Activated CD4-positive, alpha-beta T cell treated with anti-CD3 and anti-CD28 coated beads, Interleukin-2, amount 50 U/mL, for 24 hours (primary cell): ENCODE measurements at regions not wholly inside any gene's neighbourhood (a gene's known extent, or its start where the extent isn't known, plus 50 kb on each side); places are given as distances from the start of the nearest gene placed in this dataset.
"Not testable (repeated sequence)": the region's sequence is repeated elsewhere in the genome, so short reads cannot be mapped to it uniquely, and the experiment has no call there.

Experiments
- DNase-seq, 2 donors: peaks; one replicate each; pipeline ENCODE4 v3.0.0-alpha.2; 2020; ENCODE audit warnings: low read depth in 1 of 2, low spot score in 1 of 2

DNA sequence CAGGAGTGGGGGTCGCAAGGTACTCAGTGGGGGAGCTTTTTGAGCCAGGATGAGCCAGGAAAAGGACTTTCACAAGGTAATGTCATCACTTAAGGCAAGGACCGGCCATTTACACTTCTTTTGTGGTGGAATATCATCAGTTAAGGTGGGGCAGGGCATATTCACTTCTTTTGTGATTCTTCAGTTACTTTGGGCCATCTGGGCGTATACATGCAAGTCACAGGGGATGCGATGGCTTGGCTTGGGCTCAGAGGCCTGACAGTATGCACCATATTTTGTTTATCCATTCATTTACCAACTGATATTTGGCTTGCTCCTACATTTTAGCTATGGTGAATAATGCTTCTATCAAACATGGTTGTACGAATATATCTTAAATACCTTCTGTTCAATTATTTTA is 1728.1 kb upstream of the AGA start:
- not testable (repeated sequence) for DNase-seq

DNA sequence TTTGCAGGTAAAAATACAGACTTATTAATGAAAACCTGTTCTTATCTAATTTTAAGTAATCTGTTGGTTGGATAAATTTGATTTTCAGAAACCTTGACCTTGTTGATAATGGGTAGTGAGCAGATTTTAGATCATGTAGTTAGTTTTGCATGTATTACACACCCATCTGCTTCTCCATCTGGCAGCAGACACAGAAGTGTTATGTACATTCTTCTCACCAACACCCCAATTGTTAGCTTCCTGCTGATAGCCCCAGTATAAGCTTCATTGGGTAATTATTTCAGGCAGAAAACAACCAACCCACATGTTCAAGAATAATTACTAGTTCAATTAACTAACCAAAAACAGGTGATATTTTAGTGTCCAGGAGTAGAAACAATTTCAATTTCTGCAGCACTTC is 1740.5 kb upstream of the AGA start:
- DNase-seq = no peak

DNA sequence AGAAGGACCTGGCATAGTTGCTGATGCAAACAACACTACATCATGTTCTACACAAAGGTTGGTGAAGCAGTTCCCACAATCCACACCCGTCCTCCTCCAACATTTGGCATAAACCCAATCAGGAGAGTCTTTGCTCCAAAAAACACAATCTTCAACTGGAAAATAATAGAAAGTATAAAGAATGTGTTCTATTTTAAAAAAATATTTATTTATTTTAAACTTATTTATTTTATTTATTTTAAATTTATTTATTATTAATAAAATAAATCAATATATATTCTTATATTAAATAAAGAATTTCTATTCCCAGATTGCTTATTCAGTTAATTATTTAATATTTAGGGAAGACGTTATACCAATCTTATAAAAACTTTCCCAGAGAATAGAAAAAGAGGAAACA is 1753.7 kb upstream of the AGA start:
- DNase-seq = no peak

DNA sequence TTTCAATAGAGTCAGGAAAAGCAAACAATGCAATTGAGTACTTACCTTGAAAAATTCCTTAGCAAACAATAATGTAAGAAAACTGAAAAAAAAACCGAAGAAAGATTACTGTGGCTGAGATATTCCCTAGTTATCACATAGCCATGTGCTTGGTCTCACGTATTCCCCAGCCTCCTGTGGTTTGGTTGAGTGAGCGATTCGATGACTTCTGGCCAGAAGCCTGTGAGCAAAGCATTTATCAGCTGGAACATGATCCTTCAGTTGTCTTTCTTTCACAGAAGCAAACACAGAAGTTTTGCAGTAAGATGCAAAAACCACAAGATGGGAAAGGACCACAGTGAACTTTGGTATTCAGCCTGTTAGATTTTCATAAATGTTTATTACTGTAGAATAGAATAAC is 1754.3 kb upstream of the AGA start:
- DNase-seq = no peak

DNA sequence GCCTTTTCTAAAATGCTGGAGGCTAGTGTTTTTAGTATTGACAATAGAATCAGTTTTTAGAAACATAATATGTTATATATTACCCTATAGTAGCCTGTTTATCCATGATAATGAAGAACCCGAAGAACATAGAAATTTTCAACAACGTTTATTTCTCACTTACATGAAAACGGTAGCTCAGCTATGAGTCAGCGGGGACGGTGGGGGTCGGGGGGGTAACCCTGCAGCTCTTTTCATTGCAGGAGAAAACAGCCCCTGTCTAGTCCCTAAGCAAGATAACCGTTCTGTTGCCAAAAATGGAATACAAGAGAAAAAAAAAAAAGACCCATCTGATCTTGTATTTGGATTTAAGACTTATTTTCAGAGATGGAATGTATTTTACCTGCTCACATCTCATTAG is 1758.4 kb upstream of the AGA start:
- DNase-seq = no peak

DNA sequence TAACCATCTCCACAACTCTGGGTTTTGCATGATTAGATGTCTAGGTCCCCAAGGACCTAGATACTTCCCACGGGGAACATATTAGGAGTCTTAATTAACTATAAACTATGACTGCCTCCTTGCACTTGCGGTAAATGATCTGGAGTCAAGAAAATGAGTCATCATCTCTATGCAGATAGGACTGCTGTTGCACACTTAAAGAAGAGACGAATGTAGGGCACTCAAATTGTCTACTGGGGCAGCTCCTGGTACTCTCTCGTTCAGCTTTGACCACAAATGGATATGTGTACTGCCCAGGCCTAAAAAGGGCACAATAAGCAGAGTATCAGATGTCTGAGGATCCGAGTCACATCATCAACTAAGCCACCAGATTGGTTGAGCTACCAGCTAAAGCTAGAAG is 1783.4 kb upstream of the AGA start:
- no peak for DNase-seq

DNA sequence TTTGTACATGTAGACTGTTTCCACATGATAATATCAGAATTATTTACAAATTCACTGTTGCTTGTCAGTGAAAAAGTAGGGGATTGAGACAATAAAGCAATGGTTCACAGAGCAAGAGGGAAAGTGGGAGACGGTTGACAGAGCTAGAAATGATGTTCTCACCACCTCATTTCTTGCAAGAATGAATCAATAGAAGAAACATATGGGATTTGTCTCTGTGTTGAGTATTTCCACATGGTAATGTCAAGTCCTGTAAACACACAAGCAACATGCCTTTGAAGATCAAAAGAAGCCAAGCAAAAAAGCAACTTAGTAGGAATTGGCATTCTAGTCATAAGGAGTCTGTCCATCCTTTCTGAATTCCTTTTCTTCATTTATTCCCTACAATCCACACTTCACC is 1806.6 kb upstream of the AGA start:
- no peak for DNase-seq

DNA sequence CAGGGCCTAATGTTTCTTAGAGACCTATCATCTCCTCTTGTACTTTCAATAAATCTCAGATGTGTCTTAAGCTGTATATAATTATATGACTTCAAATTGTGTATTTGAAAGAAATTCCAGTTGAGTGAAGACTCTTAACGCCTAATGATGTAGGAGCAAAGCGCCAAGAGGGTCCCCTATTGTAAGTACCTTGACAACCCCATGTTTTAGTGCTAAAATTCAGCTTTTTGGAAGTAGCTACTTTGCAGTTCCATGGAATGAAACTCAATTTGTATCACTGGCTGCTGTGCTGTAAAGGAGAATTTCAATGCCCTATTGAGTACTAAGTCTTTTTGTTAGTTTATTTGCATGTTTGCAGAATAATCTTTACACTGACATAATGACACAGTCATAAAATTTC is 1826.6 kb upstream of the AGA start:
- no peak for DNase-seq

DNA sequence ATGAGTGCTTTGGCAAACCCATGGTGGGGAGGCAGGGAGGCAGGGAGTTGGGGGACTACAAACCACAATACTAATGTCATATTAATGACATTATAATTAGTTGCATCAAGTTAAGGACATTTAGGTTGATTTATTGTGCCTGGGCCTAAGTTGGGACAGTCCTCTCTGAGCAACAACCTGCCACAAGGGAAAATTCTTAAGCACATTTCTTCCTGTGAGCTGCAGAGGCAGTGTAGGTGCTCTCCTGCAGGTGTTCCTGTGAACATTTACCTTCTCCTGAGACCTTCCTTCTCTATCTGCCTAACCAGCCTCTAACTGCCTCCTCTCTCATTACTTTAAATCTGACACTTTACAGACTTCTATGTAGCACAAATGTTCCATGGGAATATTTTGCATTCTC is 1830.0 kb upstream of the AGA start:
- DNase-seq = no peak

DNA sequence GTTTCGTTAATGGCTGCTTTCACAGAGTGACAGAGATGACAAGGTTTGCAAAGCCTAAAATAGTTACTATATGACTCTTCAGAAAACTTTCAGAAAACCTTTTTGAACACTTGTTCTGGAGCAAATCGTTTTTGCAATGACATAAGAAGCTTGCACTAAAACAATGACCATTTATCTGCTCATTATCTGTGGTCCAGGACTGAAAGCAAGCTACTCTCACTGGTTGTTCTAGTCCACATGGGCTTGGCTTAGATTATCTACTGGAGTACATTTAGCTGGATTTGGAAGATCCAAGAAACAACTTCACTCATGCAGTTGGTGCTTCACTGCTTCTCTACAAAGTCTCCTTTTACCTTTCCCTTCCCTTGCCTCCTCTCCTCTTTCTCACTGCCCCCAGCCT is 1836.4 kb upstream of the AGA start:
- no peak for DNase-seq

DNA sequence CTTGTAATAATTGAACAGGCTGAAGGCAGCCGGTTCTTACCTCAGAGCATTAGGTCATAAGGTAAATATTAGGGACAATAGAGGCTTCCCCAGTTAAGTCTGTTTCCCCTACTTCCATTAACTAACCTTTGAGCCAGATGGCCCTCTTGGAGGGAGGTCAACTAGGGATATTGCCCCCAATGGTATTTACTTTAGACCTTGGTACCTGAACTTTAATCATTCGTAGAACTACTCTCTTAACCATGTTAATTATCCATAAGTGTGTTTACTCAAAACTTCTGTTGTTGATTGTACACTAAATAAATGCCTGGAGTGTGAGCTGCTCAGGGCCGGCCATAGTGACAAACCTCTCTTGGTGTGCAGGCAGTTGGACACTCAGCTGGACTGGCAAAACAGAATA is 1843.5 kb upstream of the AGA start:
- DNase-seq = no peak

DNA sequence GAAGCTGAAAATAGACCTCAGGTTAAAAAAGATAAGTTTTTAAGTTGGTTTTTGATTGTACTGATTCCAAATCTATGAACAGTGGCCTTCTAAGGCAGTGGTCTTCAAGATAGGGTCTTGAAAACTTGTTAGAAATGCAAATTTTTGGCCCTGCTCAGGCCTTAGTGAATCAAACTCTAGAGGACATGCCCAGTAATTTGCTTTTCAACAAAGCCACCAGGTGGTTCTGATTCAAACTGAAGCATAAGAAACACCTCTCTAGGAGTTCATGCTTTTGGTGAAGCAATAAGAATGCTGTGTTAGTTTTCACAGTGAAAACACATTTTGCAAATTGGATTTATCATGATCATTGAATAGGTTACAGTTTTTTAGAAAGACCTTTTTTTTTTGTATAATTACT is 1849.4 kb upstream of the AGA start:
- no peak for DNase-seq

DNA sequence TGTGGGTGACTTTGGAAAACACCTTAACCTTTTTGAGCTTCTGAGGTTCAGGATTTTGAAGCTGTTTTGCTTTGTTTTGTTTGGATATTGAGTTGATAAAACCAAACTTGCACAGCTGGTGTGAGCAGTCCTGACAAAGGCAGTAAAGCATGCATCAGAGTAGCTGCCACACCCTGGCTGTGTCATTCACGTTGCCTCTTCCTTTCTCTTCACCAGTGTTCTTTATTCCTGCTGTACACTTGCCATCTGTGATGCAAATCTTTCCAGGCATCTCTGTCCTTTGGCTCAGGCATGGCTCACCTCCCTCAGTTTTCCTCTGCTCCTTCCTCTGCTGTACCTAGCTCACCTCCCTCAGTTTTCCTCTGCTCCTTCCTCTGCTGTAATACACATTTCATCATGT is 1850.2 kb upstream of the AGA start:
- no peak for DNase-seq

DNA sequence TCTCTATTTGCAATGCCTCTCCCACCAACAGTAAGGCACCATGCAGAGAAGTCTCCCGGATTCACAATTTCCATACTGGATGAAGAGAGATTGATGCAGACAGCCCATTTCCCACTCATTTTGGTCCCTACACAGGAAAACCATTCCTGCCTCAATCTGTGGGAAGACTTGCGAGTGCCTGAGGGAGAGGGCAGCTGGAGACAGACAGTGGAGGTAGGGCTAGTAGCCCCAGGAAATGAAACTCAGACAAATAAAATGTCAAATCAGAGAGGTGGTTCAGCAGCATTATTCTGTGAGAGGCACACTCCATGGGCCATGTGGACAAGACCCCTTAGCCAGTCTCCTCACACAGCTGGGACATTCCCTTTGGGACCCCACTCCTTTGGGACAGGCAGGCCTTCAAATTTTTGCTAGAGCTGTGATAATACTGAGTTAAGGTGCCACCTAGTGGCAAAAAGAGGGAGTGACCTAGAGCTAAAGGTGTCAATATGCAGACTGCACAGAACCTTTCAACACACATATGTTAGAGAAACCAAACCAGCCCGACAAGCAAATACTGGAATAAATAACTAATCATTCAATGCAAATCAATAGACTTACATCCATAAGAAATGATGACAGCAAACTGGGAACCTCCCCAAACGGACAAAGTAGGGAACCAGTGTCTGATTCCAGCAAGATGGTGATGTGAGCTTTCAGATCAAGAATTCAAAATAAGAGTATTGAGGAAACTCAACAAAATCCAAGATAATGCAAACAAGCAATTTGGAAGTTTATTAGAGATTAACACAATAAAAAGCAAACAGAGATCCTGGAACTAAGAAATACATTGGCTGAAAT is 1865.3 kb upstream of the AGA start:
- no peak for DNase-seq

DNA sequence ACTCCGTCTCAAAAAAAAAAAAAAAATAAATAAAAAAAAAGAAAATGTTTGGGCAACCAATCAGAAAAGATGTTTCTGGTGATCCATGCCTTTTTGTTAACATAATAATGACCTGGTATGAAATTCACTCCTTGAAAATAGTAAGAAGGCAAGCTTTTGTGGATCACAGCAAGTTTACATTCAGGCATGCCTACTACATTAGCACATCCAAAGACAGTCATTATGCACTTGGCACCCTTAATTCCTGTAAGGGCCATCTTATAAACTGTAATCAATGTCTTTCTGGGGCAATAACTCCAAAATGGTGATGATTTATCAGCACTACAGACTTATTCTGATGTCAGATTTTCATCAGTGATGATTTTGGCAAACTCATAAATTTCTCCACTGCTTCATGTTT is 1871.6 kb upstream of the AGA start:
- DNase-seq = no peak

DNA sequence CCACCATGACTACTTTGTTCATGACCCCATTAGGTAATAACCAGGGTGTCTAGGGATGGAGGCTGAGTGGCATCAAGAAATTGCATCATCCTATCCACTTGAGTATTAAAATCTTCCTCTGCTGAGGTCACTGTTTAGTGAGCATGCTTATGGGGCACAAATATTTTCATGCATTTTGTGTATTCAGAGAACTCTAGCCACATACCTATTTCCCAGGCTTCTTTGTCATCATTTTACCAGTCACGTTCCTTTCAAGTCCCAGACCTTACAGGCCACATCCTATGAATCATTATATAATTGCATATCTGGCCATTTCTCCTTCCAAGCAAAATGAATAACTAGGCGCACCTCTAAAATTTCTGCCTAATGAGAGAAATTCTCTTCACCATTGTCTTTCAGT is 1882.9 kb upstream of the AGA start:
- DNase-seq = no peak

DNA sequence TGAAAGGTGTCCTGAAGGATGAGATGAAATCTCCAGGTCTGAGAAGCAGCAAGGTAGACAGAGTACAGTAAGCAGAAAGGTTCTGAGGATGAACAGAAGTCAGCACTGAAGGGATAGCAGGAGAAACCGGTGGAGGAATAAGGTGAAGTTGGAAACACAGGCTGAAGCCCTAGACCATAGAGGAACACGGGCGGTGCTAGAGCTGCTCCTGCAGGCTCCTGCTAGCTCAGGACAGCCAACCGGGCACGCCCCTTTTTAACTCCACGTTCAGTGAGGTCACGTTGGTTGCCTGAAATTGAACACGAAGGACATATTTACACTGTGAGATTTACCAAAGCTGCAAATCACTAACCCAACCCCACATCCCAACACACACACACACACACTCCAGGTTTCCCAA is 1886.4 kb upstream of the AGA start:
- DNase-seq = no peak

DNA sequence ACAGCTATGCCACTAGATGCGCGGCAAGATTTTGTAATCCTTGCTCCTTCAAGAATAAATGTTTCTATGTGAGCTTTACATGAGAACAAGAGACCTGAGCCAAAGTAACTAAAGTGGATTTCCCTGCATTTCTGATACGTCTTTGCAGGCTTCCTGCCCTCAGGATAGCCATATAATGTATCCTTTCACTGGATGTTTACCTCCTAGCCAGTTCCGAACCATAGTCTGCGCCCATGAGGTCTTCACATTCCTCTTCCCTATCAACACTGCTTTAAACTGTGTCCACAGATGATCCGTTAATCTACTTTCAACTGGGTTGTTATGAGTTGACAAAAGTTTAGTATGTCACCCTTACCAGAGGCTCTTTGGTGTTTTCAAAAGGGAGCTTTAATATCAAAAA is 1889.1 kb upstream of the AGA start:
- DNase-seq = no peak

DNA sequence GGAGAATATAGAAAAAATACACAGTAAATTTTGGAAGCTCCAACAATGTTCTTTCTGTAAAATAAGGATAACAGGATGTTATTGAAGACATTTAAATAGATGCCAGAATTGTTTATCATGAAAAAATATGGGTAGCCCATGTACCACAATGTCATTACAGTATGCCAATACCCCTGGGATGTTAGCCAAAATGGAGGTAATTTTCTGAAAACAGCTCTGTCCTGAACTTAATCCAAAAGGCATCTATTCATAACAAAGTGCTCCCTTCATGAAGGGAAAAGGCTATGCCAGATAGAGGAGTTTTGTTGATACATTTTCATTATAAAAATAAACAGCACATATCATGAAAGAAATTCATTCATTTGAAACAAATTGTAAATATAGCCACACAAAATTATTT is 1902.6 kb upstream of the AGA start:
- DNase-seq = no peak

DNA sequence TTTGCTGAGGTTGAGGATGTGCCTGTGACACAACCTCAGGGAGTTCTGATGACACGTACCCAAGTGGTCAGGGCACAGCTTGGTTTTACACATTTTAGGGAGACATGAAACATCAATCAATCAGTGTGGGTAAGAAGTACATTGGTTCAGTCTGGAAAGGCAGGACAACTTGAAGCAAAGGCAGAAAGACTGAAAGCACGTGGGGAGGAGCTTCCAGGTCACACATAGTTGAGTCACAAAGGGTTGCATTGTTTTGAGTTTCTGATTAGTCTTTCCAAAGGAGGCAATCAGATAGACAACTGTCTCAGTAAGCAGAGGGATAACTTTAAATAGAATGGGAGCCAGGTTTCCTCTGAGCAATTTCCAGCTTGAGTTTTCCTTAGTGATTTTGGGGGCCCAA is 1910.0 kb upstream of the AGA start:
- no peak for DNase-seq

DNA sequence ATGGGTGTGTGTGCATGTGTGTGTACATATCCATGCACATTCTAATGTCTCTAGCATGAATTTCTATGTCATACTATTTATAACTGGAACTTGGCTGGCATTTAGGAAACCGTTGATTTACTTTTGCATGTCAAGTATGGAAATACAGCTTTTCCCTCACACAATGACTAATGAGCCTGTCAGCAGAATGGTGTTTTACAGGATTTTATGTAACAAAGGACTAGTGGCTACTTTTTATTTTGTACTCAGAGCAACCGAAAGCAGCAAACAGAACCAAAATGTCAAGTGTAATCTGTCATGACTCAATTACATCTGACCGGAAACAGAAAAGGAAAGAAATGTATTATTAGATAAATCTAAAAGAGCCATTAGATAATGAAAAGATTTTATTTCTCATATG is 1911.5 kb upstream of the AGA start:
- DNase-seq = no peak

DNA sequence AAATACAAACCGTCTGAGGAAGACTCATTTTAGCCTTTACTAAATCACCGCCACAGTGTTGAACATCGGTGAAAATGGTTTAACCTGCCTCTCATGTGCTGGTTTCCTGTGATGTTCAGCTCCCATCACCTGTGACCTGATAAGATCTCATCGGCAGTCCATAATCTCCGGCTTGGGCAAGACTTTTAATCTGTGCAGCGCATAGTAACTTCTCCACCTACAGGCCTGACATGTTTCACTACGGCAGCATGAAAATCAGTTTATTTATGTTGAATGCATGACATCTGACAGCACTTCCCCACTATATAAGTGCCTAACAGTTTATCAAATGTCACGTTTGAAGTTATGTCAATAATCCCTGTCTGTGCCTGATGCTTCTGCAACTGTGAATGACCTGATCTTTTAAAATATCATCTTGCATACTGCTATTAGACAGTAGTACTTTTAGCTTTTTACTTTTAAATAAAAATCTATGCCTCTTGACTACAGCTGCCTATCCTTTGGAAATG is 1919.8 kb upstream of the AGA start:
- DNase-seq = no peak

DNA sequence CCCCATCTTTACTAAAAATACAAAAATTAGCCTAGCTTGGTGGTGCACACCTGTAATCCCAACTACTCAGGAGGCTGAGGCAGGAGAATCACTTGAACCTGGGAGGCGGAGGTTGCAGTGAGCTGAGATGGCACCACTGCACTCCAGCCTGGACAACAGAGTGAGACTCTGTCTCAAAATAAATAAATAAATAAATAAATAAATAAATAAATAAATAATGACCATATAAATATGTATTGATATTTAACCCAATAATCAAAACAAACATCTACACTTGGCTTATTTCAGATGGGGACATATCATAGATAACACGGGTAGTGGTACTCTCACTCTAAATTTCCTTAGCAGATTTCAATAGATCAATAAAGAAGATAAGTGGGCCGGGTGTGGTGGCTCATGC is 1923.7 kb upstream of the AGA start:
- not testable (repeated sequence) for DNase-seq
